ENCODE measurements at regions not wholly inside any gene's neighbourhood (a gene's known extent, or its start where the extent isn't known, plus 50 kb on each side); places are given as distances from the start of the nearest gene placed in this dataset.
A peak's percentile ranks its signal among the peaks of the same experiment; 100 is the strongest.

DNA sequence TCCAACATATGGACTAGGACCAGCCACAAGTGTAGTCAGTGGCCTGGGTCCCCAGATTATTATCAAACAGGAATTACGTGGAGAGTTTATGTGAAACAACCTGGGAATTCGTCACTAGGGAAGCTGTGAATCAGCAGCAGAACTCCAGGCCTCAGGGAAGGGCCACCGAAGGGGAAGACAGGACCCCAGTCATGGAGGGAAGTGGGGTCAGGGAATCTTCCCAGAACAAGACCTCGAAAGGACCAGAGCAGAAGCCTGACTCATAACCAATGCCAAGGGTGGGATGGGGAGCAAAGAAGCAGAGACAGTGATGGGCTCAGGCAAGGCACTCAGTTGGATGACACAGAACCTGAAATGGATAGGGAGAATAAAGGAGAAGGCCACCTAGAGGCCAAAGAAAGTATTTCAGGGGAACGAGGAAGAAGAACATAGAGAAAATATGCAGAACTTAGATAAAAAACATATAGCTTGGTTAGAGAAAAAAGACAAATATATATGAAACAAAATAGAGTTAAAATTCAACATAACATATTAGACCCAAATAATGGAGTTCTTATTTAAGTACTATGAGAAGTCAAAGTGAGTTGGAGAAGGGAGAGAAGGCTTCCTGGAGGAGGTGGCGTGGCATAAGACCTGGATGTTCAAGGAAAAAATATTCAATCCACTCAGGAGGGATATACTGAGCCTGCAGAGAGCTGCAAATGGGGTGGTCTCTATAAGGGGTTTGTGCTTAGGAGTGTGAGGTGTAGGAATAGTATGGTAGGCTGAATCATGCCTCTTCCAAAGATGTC, 66.7 kb upstream of the CAST start:
- peak in 1 of 2 experiments; percentile 14 for DNase-seq

DNA sequence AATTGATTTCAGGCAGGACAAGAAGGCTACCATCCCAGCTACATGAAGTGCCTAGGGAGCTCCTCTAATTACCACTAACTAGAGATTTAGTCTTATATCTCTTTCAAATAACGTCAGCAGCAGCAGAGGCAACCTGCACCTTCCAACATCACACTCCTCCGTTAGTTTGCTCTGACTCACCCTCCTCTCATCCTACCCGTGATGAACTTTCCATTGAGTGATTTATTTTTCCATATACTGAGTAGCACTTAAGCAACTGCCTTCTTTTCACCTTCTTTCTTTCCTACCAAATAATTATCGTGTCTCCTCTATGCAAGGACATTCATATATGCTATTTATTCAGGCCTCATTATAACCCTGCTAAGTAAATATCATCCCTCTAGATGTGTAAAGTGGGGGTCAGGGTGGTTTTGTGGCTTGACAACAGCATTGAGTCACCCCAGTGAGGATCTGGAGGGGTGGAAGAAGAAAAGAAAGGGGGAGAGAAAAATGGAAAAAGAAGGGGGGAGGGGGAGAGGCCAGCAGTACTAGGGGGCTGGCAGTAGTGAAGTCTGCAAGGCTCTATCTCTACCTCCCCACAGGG, 64.6 kb upstream of the CAST start:
- no peak for DNase-seq

DNA sequence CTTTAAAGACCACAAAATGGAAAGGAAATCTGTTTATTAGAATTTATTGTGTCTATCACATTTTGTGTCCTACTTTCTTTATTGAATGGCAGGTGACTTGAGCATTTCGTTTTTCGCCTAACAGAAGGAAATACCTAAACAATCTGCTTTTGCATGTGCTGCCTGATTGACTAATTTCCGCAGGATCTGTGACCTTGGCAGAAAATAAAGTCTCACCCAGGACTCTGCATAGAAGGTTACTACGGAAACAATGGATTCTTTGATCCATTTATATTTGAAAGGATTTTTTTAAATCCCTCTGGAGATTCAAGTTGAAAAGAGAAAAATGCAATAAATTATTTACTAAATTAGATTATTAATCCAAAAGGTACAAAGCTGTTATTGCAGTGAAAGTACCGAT, 61.0 kb upstream of the CAST start:
- DNase-seq, result no peak

DNA sequence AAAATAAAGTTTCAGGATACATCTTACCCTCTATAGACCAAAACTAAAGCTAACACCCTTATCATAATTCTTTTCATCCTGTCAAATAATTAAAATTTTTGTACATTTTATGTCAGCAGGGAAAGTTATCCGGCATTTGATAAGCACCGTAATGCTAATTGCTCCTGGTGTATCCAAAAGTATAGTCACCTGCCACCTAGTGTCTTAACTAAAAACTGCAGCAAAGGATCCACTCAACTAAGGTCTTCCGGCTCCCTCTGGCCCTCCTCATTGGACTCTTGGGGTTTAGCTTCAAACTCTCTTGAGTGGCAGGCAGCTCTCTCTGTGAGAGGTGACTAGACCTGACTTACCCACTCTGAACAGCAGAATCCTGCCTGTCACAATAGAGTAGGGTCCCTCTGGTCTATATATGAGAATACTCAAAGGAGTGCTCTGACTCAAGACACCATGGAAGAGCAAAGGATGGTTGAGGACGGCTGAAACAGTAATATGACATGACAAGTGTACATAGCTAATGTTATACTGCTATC, 60.4 kb upstream of the CAST start:
- peak; percentile 17 to 85 for DNase-seq

DNA sequence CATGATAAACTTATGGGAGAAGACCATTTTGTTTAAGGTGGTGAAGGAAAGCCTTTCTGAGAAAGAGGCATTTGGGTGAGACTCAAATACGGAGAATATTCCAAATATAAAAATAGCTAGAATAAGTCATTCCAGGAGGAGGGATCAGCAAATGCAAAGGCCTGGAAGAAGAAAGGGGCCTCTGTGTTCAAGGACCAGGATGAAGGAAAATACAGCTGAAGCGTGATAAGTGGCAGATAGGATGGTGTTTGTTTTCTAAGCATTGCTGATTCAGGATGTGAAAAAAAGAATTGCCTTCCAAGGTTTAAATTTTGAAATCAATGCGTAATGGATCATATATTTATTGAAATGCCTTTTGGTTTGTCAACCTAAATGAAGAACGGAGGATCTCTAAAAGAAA, 59.4 kb upstream of the CAST start:
- DNase-seq, result no peak

DNA sequence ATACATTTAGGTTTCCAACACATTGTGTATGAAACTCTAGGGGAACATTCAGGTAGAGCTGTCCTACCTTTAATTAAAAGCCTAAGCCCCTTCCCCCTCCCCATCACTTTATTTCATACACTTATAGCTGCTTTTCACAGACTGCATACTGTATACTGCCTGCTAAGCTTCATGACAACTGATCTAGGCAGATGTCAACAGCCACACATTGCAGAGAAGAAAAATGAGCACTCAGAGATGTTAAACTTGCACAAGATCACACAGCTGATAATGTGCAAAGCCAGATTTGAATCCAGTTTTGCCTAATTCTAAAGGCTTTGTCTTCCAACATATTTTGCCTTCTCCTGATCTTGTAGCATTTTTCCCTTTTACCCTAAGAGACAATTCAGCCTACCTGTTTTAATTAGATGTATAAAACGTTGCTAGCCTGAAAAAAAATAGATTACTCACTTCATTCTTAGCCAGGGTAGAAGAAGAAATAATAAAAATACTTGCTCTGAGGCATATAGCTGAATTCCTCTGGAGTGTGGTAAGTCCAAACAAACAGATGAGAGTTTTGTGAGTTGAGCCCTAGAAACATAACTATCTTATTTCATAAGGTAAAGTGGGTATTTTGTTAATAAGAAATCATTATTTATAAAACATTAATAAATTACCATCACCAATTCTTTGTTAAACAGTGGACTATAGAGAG, 56.9 kb upstream of the CAST start:
- DNase-seq, result no peak

DNA sequence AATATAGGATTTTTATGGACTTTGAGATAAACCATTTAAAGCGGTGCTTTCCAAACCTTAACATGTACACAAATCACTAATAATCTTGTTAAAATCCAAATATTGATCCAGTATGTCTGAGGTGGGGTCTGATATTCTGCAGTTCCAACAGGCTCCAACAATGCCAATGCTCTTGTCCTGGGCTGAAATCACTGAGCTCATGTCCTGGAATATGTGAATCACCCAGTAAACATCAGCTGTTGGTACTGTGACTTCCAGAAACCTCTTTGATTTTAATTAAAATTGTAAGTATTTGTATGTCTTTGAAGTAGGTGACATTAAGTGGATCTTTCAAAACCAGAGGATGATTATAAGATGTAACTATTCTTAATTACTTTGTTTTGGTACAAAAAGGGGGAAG, 52.8 kb upstream of the CAST start:
- DNase-seq, result no peak

DNA sequence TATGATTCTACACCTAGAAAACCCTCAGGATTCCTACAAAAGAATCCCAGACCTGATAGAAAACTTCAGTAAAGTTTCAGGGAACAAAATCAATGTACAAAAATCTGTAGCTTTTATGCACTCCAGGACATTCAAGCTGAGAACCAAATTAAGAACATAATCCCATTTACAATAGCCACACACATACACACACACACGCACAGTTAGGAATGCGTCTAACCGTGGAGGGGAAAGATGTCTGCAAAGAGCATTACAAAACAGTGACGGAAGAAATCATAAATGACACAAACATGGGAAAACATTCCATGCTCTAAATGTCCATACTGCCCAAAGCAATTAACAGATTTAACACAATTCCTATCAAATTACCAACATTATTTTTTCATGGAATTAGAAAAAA, 51.4 kb upstream of the CAST start:
- no peak for DNase-seq

DNA sequence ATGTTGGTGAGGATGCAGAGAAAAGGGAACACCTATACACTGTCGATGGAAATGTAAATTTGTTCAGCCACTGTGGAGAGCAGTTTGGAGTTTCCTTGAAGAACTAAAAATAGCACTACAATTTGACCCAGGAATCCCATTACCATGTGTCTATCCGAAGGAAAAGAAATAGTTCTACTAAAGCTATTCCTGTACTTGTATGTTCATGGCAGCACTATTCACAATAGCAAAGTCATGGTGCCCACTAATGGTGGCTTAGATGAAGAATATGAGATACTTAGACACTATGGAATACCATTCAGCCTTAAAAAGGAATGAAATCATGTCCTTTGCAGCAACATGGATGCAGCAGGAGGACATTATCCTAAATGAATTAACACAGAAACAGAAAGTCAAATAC, 50.2 kb upstream of the CAST start:
- peak in 1 of 2 experiments; percentile 12 for DNase-seq
